NB4 (cell line): ENCODE measurements at regions not wholly inside any gene's neighbourhood (a gene's known extent, or its start where the extent isn't known, plus 50 kb on each side); places are given as distances from the start of the nearest gene placed in this dataset.
A peak's percentile ranks its signal among the peaks of the same experiment; 100 is the strongest.

Source experiments
- MAX ChIP-seq: IDR thresholded peaks from 2 replicates; pipeline ENCODE4 v1.6.1; 2011; ENCODE audit warnings: low read depth, low read length
- MYC ChIP-seq: IDR thresholded peaks from 2 replicates; pipeline ENCODE4 v1.6.1; 2011; ENCODE audit warnings: low read depth, low read length
- POLR2A ChIP-seq: IDR thresholded peaks from 2 replicates; pipeline ENCODE4 v1.6.1; 2011; ENCODE audit warnings: mild to moderate bottlenecking; ENCODE audit not compliant: insufficient read length; ENCODE audit errors: extremely low read depth
- TF ChIP-seq, protein P1 (sequence below): IDR thresholded peaks from one replicate; pipeline ENCODE4 v1.5.1; 2012; ENCODE audit warnings: low read depth, low read length

- TF ChIP-seq, protein P1, sequence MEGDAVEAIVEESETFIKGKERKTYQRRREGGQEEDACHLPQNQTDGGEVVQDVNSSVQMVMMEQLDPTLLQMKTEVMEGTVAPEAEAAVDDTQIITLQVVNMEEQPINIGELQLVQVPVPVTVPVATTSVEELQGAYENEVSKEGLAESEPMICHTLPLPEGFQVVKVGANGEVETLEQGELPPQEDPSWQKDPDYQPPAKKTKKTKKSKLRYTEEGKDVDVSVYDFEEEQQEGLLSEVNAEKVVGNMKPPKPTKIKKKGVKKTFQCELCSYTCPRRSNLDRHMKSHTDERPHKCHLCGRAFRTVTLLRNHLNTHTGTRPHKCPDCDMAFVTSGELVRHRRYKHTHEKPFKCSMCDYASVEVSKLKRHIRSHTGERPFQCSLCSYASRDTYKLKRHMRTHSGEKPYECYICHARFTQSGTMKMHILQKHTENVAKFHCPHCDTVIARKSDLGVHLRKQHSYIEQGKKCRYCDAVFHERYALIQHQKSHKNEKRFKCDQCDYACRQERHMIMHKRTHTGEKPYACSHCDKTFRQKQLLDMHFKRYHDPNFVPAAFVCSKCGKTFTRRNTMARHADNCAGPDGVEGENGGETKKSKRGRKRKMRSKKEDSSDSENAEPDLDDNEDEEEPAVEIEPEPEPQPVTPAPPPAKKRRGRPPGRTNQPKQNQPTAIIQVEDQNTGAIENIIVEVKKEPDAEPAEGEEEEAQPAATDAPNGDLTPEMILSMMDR, result peak; percentile 43
- TF ChIP-seq POLR2A (no peak), MYC (no peak), MAX (no peak)
Measured at GRCh38 chr4:111854494-111855087, 290.7 kb upstream of the FAM241A start.
